DMS114 treated with DMSO at 0.1 percent for 48 hours (cell line): ENCODE measurements at regions not wholly inside any gene's neighbourhood (a gene's known extent, or its start where the extent isn't known, plus 50 kb on each side); places are given as distances from the start of the nearest gene placed in this dataset.

Experiments
- DNase-seq: peaks from one replicate; lab custom pipeline; 2025; ENCODE audit not compliant: unreplicated experiment; lab: John Stamatoyannopoulos, UW

- no peak for DNase-seq
Observed at GRCh38 chr11:69429716-69430491, 51.6 kb upstream of the LINC01488 start.

GRCh38 chr11:69430566-69430965 is 50.9 kb upstream of the LINC01488 start:
- no peak for DNase-seq

DNA sequence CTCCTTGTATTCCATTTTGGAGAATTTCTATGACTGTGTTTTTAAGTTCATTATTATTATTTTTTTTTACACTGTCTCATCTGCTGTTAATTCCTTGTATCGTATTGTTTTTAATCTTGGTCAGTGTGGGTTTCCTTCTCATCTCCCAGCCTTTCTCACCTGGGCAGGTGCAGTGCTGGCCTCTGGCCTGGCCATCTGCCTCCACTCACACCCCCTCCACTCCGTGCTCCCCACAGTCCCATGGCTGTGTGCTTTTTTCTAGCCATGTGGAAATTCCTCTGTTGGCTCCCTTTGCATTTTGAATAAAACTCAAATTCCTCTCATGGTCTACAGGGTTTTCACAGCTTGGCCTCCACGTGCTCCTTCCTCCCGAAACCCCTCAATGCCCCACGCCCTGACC is 50.3 kb upstream of the LINC01488 start:
- DNase-seq = no peak
